ENCODE measurements at regions not wholly inside any gene's neighbourhood (a gene's known extent, or its start where the extent isn't known, plus 50 kb on each side); places are given as distances from the start of the nearest gene placed in this dataset.
"Not testable (repeated sequence)": the region's sequence is repeated elsewhere in the genome, so short reads cannot be mapped to it uniquely, and the experiment has no call there.

DNA sequence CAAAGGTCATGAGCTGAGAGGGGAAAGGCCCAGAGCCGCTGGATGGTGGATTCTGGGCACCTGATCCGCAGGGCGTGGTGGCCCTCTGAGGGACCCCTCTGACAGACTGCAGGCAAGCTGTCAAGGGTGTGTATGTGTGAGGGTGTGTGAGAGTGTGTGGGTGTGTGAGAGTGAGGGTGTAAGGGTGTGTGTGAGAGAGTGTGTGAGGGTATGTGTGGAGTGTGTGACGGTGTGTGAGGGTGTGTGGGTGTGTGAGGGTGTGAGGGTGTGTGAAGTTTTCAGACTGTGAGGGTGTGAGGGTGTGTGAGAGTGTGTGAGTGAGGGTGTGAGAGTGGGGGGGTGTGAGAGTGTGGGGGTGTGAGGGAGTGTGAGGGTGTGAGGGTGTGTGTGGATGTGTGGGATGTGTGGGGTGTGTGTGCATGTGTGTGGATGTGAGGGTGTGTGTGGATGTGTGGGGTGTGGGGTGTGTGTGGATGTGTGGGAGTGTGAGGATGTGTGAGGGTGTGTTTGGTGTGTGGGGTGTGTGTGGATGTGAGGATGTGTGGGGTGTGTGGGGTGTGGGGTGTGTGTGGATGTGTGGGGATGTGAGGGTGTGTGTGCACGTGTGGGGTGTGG, 156.7 kb downstream of the TMEM121 start:
- WGBS, 2 donors: 90% methylated on average over 5 of the region's 5 CpGs
- no peaks in the 10 kb centered on the region for H3K9me3 ChIP-seq
- no peak for TF ChIP-seq POLR2A (IDR thresholded peaks at IDR 0.05)
- no peak for TF ChIP-seq CTCF (IDR thresholded peaks at IDR 0.05)

DNA sequence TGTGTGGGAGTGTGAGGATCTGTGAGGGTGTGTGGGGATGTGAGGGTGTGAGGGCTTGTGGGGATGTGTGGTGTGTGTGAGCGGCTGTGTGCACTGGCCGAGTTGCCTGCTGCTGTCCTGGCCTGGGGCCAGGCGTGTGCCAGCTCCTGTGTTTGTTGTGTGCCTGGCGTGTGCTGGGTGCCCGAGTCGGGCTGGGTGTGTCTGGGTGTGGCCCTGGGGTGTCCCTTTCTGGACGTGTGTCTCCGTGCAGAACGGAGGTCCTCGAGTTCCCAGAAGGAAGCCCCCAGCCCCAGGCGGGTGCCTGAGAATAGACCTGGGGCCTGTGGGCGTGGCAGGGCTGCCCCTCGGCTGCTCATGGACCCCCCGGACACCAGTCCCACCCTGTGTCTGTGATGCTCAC, 157.7 kb downstream of the TMEM121 start:
- H3K4me1 ChIP-seq; H3K27ac ChIP-seq; intact Hi-C loops (cut with DNase I; ENCODE audit: low total_unique reads); H3K4me3 ChIP-seq; H3K9me3 ChIP-seq; H3K36me3 ChIP-seq (ENCODE audit: low read depth, missing control alignments); H3K27me3 ChIP-seq; DNase-seq: not testable (repeated sequence)
- WGBS, 2 donors: 70 to 78% methylated on average over 6 to 8 of the region's 14 CpGs

More for the DNA sequence above, 156.7 kb downstream of the TMEM121 start:
- no peak overlapping the region for H3K27ac ChIP-seq
- no peaks in the 10 kb centered on the region for H3K36me3 ChIP-seq (ENCODE audit: low read depth, missing control alignments)
- no peak for DNase-seq
- H3K27me3 ChIP-seq: no peaks in the 10 kb centered on the region
- H3K4me1 ChIP-seq: no peaks in the 10 kb centered on the region
- H3K4me3 ChIP-seq: no peak overlapping the region
- intact Hi-C loops (cut with DNase I; ENCODE audit: low total_unique reads): no loop called here

- DNase-seq; H3K9me3 ChIP-seq; intact Hi-C loops (cut with DNase I; ENCODE audit: low total_unique reads); H3K36me3 ChIP-seq (ENCODE audit: low read depth, missing control alignments); H3K27me3 ChIP-seq; H3K4me1 ChIP-seq; H3K4me3 ChIP-seq; H3K27ac ChIP-seq: not testable (repeated sequence)
- WGBS, 2 donors: 86 to 87% methylated on average over 3 to 4 of the region's 8 CpGs
These were observed 158.2 kb downstream of the TMEM121 start for GRCh38 chr14:105684597-105684996.

DNA sequence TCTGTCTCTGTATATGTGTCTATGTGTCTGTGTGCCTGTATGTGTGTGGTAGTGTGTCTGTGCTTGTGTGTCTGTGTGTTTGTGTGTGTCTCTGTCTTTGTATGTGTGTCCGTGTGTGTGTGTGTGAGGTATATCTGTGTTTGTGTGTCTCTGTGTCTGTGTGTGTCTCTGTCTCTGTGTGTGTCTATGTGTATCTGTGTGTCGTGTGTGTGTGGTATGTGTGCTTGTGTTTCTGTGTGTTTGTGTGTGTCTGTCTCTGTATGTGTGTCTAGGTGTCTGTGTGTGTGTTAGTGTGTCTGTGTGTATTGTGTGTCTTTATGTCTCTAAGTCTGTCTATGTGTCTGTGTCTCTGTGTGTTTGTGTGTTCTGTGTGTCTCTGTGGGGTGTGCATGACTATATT, 158.6 kb downstream of the TMEM121 start:
- no peak overlapping the region for H3K4me3 ChIP-seq
- TF ChIP-seq POLR2A (IDR thresholded peaks at IDR 0.05): no peak
- TF ChIP-seq CTCF (IDR thresholded peaks at IDR 0.05): no peak
- H3K9me3 ChIP-seq: no peaks in the 10 kb centered on the region
- DNase-seq: no peak
- no peaks in the 10 kb centered on the region for H3K4me1 ChIP-seq
- H3K27ac ChIP-seq: no peak overlapping the region
- 85% methylated on average over 2 of the region's 2 CpGs for WGBS, 2 donors
- no peaks in the 10 kb centered on the region for H3K36me3 ChIP-seq (ENCODE audit: low read depth, missing control alignments)
- H3K27me3 ChIP-seq: no peaks in the 10 kb centered on the region
- intact Hi-C loops (cut with DNase I; ENCODE audit: low total_unique reads): no loop called here

GRCh38 chr14:105685605-105686004, 159.2 kb downstream of the TMEM121 start:
- WGBS, 2 donors: 79% methylated on average over 5 of the region's 8 CpGs; no CpG with 5 or more reads in 1 of the 2 donors
- DNase-seq; H3K27me3 ChIP-seq; H3K4me1 ChIP-seq; H3K9me3 ChIP-seq; intact Hi-C loops (cut with DNase I; ENCODE audit: low total_unique reads); H3K27ac ChIP-seq; H3K36me3 ChIP-seq (ENCODE audit: low read depth, missing control alignments); H3K4me3 ChIP-seq: not testable (repeated sequence)

DNA sequence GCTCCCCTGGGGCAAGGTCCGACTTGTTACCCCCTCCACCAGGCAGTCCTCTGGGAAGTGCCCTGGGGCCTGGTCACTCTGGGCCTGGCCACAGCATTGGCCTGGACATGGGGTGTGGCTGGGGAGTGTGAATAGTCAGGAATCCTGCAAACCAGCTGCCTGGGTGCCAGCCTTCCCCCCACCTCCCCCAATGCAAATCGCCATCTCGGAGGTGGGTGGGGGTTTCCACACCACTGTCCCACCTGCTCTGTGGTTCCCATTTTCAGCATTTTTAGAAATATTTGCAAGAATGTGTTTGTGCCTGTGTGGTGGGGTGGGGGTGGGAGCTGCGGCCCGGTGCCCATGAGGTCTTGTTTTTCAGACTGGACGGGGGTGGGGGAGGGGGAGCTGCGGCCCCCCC, 159.7 kb downstream of the TMEM121 start:
- whole genome bisulfite sequencing, 2 donors: no CpG with 5 or more reads among the region's 7 CpGs
- H3K4me1 ChIP-seq; H3K4me3 ChIP-seq; H3K27ac ChIP-seq; H3K36me3 ChIP-seq (ENCODE audit: low read depth, missing control alignments); DNase-seq; intact Hi-C loops (cut with DNase I; ENCODE audit: low total_unique reads); H3K27me3 ChIP-seq; H3K9me3 ChIP-seq: not testable (repeated sequence)

DNA sequence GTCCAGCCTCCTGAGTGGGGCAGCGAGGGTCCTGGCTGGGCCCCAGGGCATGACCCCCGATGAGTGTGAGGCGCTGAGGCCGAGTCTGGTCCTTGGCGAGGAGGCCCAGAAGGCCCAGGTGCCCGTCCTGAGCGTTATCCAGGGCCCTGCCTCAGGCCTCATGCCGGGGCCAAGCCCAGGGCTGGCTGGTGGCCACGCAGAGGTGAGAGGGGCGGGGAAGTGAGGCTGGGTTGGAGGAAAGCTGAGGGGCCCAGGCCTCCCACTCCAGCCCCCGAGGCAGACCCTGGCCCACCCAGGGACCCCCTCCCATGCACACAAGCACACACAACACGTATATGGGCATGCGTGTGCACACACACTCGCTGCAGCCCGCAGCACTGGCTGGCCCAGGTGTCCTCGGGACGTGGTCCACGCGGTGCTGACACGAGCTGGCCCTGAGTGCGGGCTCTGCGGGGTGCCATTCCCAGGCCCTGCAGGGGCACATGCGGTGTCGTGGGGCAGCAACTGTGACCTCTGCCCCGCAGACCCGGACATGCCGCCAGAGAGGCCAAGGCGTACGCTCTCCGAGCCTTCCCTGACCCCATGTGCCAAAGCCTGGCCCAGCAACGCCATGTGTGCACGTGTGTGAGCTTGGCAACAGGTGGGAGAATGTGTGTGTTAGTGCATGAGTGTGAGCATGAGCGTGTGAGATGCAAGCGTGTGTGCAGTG, 160.2 kb downstream of the TMEM121 start:
- H3K27ac ChIP-seq; H3K4me3 ChIP-seq; H3K4me1 ChIP-seq; H3K36me3 ChIP-seq (ENCODE audit: low read depth, missing control alignments); DNase-seq; H3K27me3 ChIP-seq; intact Hi-C loops (cut with DNase I; ENCODE audit: low total_unique reads); H3K9me3 ChIP-seq: not testable (repeated sequence)
- WGBS, 2 donors: 77 to 87% methylated on average over 3 to 18 of the region's 34 CpGs

DNA sequence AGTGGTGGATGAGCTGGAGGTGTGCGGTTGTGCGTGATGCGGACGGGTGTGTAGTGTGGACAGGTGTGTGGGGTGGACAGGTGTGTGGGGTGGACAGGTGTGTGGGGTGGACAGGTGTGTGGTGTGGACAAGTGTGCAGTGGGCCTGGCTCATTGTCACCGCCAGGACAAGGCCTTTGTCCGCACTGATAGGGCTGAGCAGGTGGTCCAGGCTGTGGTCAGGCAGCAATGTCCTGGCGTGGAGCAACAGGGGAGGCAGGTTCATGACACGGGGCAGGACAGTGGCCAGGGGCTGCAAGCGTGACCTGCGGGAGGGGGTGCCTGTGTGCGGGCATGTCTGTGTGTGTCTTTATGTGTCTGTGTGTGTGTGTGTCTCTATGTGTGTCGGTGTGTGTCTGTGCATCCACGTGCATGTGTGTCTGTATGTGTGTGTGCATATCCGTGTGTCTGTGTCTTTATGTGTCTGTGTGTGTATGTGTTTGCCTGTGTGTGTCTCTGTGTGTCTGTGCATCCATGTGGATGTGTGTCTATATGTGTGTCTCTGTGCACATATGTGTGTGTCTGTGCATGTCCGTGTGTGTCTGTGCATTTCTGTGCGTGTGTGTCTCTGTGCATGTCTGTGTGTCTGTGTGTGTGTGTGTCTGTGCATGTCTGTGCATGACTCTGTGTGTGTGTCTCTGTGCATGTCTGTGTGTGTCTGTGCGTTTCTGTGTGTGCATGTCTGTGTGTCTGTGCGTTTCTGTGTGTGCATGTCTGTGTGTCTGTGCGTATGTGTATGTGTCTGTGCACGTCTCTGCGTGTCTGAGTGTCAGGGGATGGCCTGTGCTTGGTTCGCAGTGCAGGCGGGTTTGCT, 161.0 kb downstream of the TMEM121 start:
- H3K9me3 ChIP-seq; H3K4me3 ChIP-seq; H3K36me3 ChIP-seq (ENCODE audit: low read depth, missing control alignments); H3K4me1 ChIP-seq; H3K27me3 ChIP-seq; intact Hi-C loops (cut with DNase I; ENCODE audit: low total_unique reads); DNase-seq; H3K27ac ChIP-seq: not testable (repeated sequence)
- WGBS, 2 donors: 74 to 82% methylated on average over 21 to 23 of the region's 23 CpGs

- 62% methylated on average over 11 of the region's 11 CpGs; no CpG with 5 or more reads in 1 of the 2 donors for WGBS, 2 donors
- intact Hi-C loops (cut with DNase I; ENCODE audit: low total_unique reads): not testable (repeated sequence)
These were observed 161.6 kb downstream of the TMEM121 start for GRCh38 chr14:105688023-105688351.

More at GRCh38 chr14:105688023-105688351, 161.6 kb downstream of the TMEM121 start:
- H3K36me3 ChIP-seq (ENCODE audit: low read depth, missing control alignments); H3K4me3 ChIP-seq; H3K9me3 ChIP-seq; H3K27ac ChIP-seq; H3K4me1 ChIP-seq; DNase-seq; H3K27me3 ChIP-seq: not testable (repeated sequence)

All from testis (tissue), 2 donors.